GM21360 (cell line): ENCODE measurements at regions not wholly inside any gene's neighbourhood (a gene's known extent, or its start where the extent isn't known, plus 50 kb on each side); places are given as distances from the start of the nearest gene placed in this dataset.

Source experiments
- ATAC-seq: cut with Tn5 transposase; IDR thresholded peaks from one replicate; pipeline ENCODE4 v1.9.1; 2021; ENCODE audit warnings: mild to moderate bottlenecking, moderate library complexity; ENCODE audit not compliant: unreplicated experiment

- no peak for ATAC-seq
These were observed 166.5 kb upstream of the COL1A2 start for GRCh38 chr7:94228223-94228622.

GRCh38 chr7:94228678-94229077 lies 166.0 kb upstream of the COL1A2 start:
- ATAC-seq, result no peak

- no peak for ATAC-seq
These were observed 163.4 kb upstream of the COL1A2 start for GRCh38 chr7:94231305-94231704.

- ATAC-seq, result no peak
These were observed 157.7 kb upstream of the COL1A2 start for GRCh38 chr7:94236960-94237359.

- no peak for ATAC-seq
These were observed 157.3 kb upstream of the COL1A2 start for GRCh38 chr7:94237417-94237816.

- no peak for ATAC-seq
These were observed 154.9 kb upstream of the COL1A2 start for GRCh38 chr7:94239661-94240234.

- ATAC-seq, result no peak
These were observed 153.8 kb upstream of the COL1A2 start for GRCh38 chr7:94240902-94241301.

GRCh38 chr7:94241402-94241925 lies 153.2 kb upstream of the COL1A2 start:
- ATAC-seq, result no peak

- no peak for ATAC-seq
These were observed 151.5 kb upstream of the COL1A2 start for GRCh38 chr7:94243066-94243711.

- no peak for ATAC-seq
These were observed 149.9 kb upstream of the COL1A2 start for GRCh38 chr7:94244760-94245159.

- ATAC-seq, result no peak
These were observed 149.2 kb upstream of the COL1A2 start for GRCh38 chr7:94245500-94245899.

- no peak for ATAC-seq
These were observed 146.7 kb upstream of the COL1A2 start for GRCh38 chr7:94247970-94248369.

- no peak for ATAC-seq
These were observed 145.1 kb upstream of the COL1A2 start for GRCh38 chr7:94249631-94250030.

GRCh38 chr7:94250124-94250523 lies 144.6 kb upstream of the COL1A2 start:
- ATAC-seq, result no peak

- no peak for ATAC-seq
These were observed 143.7 kb upstream of the COL1A2 start for GRCh38 chr7:94250987-94251386.

- ATAC-seq, result no peak
These were observed 142.6 kb upstream of the COL1A2 start for GRCh38 chr7:94252124-94252523.

- no peak for ATAC-seq
These were observed 141.7 kb upstream of the COL1A2 start for GRCh38 chr7:94252971-94253370.

- no peak for ATAC-seq
These were observed 141.0 kb upstream of the COL1A2 start for GRCh38 chr7:94253686-94254085.

GRCh38 chr7:94258418-94259300 lies 136.0 kb upstream of the COL1A2 start:
- no peak for ATAC-seq

GRCh38 chr7:94261067-94261466 lies 133.6 kb upstream of the COL1A2 start:
- ATAC-seq, result no peak

- no peak for ATAC-seq
These were observed 129.9 kb upstream of the COL1A2 start for GRCh38 chr7:94264756-94265155.

- no peak for ATAC-seq
These were observed 129.2 kb upstream of the COL1A2 start for GRCh38 chr7:94265456-94265855.
